ENCODE measurements at regions not wholly inside any gene's neighbourhood (a gene's known extent, or its start where the extent isn't known, plus 50 kb on each side); places are given as distances from the start of the nearest gene placed in this dataset.
A peak's percentile ranks its signal among the peaks of the same experiment; 100 is the strongest.

DNA sequence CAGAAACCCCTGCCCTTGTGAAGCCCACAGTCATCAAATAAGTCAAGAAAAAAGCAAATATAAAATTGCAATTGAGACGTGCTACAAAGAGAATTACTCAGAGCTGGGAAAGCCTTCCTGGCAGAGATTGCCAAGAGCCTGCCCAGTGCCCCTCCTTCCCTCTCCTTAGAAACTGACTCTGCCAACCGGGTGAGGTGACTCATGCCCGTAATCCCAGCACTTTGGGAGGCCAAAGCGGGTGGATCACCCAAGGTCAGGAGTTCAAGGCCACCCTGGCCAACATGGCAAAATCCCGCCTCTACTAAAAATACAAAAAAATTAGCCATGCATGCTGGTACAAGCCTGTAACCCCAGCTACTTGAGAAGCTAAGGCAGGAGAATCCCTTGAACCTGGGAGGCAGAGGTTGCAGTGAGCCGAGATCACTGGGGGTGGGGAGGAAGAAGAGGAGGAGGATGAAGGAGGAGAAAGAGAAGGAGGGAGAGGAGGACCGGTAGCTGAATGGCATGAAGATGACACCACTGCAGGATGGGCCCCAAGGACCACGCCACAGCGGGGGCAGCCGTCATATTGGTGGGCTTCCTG lies 76.1 kb upstream of the RTL6 start:
- Mint-ChIP-seq H3K4me3 (ENCODE audit: unreplicated experiment) (no peak overlapping the region), H3K36me3 (ENCODE audit: low read depth, unreplicated experiment) (peaks cover 8% of the 10 kb centered on the region), H3K9me3 (ENCODE audit: unreplicated experiment) (peaks cover 2% of the 10 kb centered on the region), H3K27ac (ENCODE audit: unreplicated experiment) (peak overlapping the region; percentile 48), H3K4me1 (ENCODE audit: unreplicated experiment) (peaks cover 29% of the 10 kb centered on the region), H3K27me3 (ENCODE audit: unreplicated experiment) (peaks cover 2% of the 10 kb centered on the region)
- DNase-seq (ENCODE audit: low spot score) = no peak
- TF ChIP-seq, protein P1, sequence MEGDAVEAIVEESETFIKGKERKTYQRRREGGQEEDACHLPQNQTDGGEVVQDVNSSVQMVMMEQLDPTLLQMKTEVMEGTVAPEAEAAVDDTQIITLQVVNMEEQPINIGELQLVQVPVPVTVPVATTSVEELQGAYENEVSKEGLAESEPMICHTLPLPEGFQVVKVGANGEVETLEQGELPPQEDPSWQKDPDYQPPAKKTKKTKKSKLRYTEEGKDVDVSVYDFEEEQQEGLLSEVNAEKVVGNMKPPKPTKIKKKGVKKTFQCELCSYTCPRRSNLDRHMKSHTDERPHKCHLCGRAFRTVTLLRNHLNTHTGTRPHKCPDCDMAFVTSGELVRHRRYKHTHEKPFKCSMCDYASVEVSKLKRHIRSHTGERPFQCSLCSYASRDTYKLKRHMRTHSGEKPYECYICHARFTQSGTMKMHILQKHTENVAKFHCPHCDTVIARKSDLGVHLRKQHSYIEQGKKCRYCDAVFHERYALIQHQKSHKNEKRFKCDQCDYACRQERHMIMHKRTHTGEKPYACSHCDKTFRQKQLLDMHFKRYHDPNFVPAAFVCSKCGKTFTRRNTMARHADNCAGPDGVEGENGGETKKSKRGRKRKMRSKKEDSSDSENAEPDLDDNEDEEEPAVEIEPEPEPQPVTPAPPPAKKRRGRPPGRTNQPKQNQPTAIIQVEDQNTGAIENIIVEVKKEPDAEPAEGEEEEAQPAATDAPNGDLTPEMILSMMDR (IDR thresholded peaks at IDR 0.05; ENCODE audit: unreplicated experiment) = no peak

DNA sequence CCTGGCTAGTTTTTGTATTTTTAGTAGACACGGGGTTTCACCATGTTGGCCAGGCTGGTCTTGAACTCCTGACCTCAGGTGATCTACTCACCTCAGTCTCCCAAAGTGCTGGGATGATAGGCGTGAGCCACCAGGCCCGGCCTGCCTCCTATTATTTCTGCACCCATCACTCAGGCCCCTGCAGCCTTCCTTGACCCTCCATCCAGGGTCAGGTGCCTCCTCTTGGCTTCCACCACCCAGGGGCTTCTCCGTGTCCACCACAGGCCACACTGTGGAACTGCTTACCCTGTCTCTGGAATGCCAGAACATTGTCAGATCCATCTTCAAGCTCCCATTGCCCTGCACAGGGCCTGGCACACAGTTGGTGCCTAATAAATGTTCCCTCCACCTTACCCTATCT lies 75.4 kb upstream of the RTL6 start:
- H3K4me3 Mint-ChIP-seq (ENCODE audit: unreplicated experiment) = no peak overlapping the region
- TF ChIP-seq, protein P1 (IDR thresholded peaks at IDR 0.05; ENCODE audit: unreplicated experiment) = no peak
- H3K27ac Mint-ChIP-seq (ENCODE audit: unreplicated experiment) = no peak overlapping the region
- no peak for DNase-seq (ENCODE audit: low spot score)
- H3K36me3 Mint-ChIP-seq (ENCODE audit: low read depth, unreplicated experiment) = peaks cover 13% of the 10 kb centered on the region
- peaks cover 24% of the 10 kb centered on the region for H3K4me1 Mint-ChIP-seq (ENCODE audit: unreplicated experiment)
- no peaks in the 10 kb centered on the region for H3K27me3 Mint-ChIP-seq (ENCODE audit: unreplicated experiment)
- peaks cover 9% of the 10 kb centered on the region for H3K9me3 Mint-ChIP-seq (ENCODE audit: unreplicated experiment)

DNA sequence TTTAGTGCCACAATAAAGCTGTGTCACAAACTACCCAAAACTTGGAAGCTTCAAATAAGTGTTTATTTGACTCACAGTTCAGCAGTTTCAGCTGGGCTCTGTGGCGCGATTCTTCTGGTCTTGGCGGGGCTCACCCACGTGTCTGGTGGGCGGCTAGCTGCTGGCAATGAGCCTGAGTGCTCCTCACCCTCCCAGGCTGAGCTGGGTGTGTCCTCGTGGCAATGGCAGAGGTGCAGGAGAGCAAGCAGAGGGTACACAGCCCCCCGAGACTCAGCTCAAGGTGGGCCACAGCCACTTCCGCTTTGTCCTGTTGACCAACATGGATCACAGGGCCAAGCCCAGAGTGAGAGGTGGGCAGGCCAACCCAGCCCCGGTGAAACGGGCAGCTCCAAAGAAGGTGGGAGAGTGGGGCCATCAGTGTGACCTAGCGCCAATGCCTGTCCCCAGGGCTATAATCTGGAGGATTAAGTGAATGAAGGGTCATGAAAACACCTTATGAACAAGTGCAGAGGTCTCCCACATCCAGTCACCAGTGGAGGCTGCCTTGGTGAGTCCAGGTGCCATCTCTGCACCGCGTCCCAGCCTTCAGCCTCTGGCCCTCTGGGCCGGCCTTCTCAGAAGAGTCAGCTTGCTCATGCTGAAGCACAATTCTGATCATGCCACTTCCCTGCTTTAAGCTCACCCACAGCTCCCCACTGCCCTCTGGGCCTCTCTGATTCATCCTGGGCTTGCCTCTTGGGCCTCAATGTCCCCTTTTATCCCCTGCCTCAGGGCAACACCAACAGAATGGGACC lies 74.6 kb upstream of the RTL6 start:
- H3K36me3 Mint-ChIP-seq (ENCODE audit: low read depth, unreplicated experiment) = peaks cover 13% of the 10 kb centered on the region
- H3K27me3 Mint-ChIP-seq (ENCODE audit: unreplicated experiment) = no peaks in the 10 kb centered on the region
- DNase-seq (ENCODE audit: low spot score) = no peak

DNA sequence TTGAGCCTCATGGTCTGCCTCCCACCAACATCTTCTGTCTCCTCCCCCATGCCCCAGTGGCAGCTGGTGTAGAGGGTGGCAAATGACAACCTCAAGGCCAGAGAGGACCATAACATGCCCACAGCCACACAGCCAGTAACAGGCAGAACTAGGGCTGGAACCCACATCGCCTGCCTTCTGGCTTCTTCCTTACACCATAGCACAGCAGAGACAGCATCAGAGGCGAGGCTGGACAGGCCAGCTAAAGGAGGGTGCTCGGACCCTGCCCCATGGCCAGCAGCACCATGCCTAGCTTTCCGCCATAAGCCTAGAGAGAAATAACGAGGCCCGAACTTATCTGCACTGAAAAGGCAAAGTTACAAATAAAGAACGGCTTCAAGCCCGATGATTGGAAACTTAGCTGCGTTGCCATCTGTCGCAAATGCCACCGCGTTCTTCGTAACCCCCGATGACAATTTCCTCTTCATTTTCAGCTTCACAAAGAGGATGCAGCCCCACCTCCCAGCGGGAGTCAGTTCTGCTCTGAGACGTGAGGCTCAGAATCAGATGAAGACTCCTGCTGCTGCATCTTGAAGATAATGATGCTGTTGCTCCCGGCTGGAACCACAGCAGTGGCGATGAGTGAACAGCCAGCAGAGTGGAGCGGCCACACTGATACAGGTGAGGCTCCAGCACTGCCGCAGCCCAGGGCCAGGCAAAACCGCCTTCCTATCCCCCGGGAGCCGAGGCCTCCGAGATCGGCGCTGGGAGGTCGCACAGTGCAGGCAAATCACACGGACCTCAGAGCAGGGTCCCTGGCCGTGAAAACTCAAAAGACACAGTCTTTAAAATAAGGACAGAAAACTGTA lies 73.8 kb upstream of the RTL6 start:
- peaks cover 13% of the 10 kb centered on the region for H3K36me3 Mint-ChIP-seq (ENCODE audit: low read depth, unreplicated experiment)
- TF ChIP-seq, protein P1 (IDR thresholded peaks at IDR 0.05; ENCODE audit: unreplicated experiment) = no peak
- peaks cover 24% of the 10 kb centered on the region for H3K4me1 Mint-ChIP-seq (ENCODE audit: unreplicated experiment)
- H3K4me3 Mint-ChIP-seq (ENCODE audit: unreplicated experiment) = no peak overlapping the region
- no peak for DNase-seq (ENCODE audit: low spot score)
- H3K27ac Mint-ChIP-seq (ENCODE audit: unreplicated experiment) = peak overlapping the region; percentile 76
- peaks cover 9% of the 10 kb centered on the region for H3K9me3 Mint-ChIP-seq (ENCODE audit: unreplicated experiment)
- no peaks in the 10 kb centered on the region for H3K27me3 Mint-ChIP-seq (ENCODE audit: unreplicated experiment)

More for the DNA sequence above, 74.6 kb upstream of the RTL6 start:
- H3K4me3 Mint-ChIP-seq (ENCODE audit: unreplicated experiment) = no peak overlapping the region
- H3K4me1 Mint-ChIP-seq (ENCODE audit: unreplicated experiment) = peaks cover 24% of the 10 kb centered on the region
- H3K27ac Mint-ChIP-seq (ENCODE audit: unreplicated experiment) = no peak overlapping the region
- H3K9me3 Mint-ChIP-seq (ENCODE audit: unreplicated experiment) = peaks cover 9% of the 10 kb centered on the region
- TF ChIP-seq, protein P1 (IDR thresholded peaks at IDR 0.05; ENCODE audit: unreplicated experiment) = no peak
